ENCODE measurements at regions not wholly inside any gene's neighbourhood (a gene's known extent, or its start where the extent isn't known, plus 50 kb on each side); places are given as distances from the start of the nearest gene placed in this dataset.

GRCh38 chr18:64271975-64272659 is 123.2 kb upstream of the LINC00305 start (continued):
- TF ChIP-seq ZBTB40 (IDR thresholded peaks at IDR 0.05) (no peak), ZBTB40 (CRISPR knock-in tag; IDR thresholded peaks at IDR 0.05) (no peak), SMAD1 (IDR thresholded peaks at IDR 0.05; ENCODE audit: low read depth, low read length, partially characterized antibody) (no peak), DDX20 (tag; IDR thresholded peaks at IDR 0.05; ENCODE audit: low read depth) (no peak)

All from K562 (cell line).